BJ (cell line): ENCODE measurements at regions not wholly inside any gene's neighbourhood (a gene's known extent, or its start where the extent isn't known, plus 50 kb on each side); places are given as distances from the start of the nearest gene placed in this dataset.

Source experiments
- CTCF ChIA-PET: fragments of 350-600 bp; formaldehyde crosslinking; extraction: SDS; loops from one replicate; lab custom pipeline; 2021; ENCODE audit warnings: antibody characterized with exemption, inconsistent platforms; lab: Yijun Ruan, JAX
- POLR2A ChIA-PET: fragments of 300-600 bp; sonication (Branson Sonifier 250); formaldehyde crosslinking; extraction: SDS; loops from one replicate; lab custom pipeline; 2021; ENCODE audit warnings: antibody characterized with exemption; lab: Charles Lee
- DNase-seq: peaks from one replicate; pipeline ENCODE4 v3.0.0-alpha.2; 2011; ENCODE audit warnings: low read depth
- H3K27me3 ChIP-seq: 2 replicates; pipeline ENCODE4 v1.6.0; 2011; ENCODE audit warnings: low read length; ENCODE audit not compliant: control insufficient read depth, insufficient read depth
- H3K36me3 ChIP-seq: 2 replicates; pipeline ENCODE4 v1.5.1; 2011; ENCODE audit warnings: low read length; ENCODE audit not compliant: control insufficient read depth, insufficient read depth
- H3K4me3 ChIP-seq: 2 replicates; pipeline ENCODE4 v1.5.1; 2011; ENCODE audit warnings: low read depth, mild to moderate bottlenecking, control low read depth, low read length
- CTCF ChIP-seq: IDR thresholded peaks from 2 replicates; pipeline ENCODE4 v1.5.1; 2011; ENCODE audit warnings: low read depth, mild to moderate bottlenecking, control low read depth, inconsistent platforms, low read length, moderate library complexity; ENCODE audit not compliant: insufficient read depth

GRCh38 chr9:16121168-16121567 is 568.3 kb downstream of the CCDC171 start:
- DNase-seq, result no peak
- Histone ChIP-seq H3K27me3 (no peaks in the 10 kb centered on the region), H3K36me3 (no peaks in the 10 kb centered on the region), H3K4me3 (no peak overlapping the region)
- CTCF ChIA-PET, result interaction anchor here (0.6 to 4.6 kb wide), 2 partner anchors 12 to 1363 kb away, joined by 3 to 26 read pairs; no protein-coding TSS in a partner anchor
- TF ChIP-seq CTCF, result no peak
- POLR2A ChIA-PET, result no interaction called here

- Histone ChIP-seq H3K36me3 (no peaks in the 10 kb centered on the region), H3K27me3 (no peaks in the 10 kb centered on the region), H3K4me3 (no peak overlapping the region)
- no peak for DNase-seq
- CTCF ChIA-PET, result interaction anchor here (0.6 to 4.6 kb wide), 2 partner anchors 11 to 1363 kb away, joined by 3 to 26 read pairs; no protein-coding TSS in a partner anchor
- TF ChIP-seq CTCF, result no peak
- POLR2A ChIA-PET, result no interaction called here
Measured at GRCh38 chr9:16121601-16122286, 568.9 kb downstream of the CCDC171 start.

- TF ChIP-seq CTCF, result no peak
- no peak for DNase-seq
- no peaks in the 10 kb centered on the region for H3K36me3 ChIP-seq
- H3K4me3 ChIP-seq, result no peak overlapping the region
- ChIA-PET CTCF (interaction anchor here (4.6 kb wide), 1 partner anchor 7 kb away, joined by 26 read pairs; no protein-coding TSS in a partner anchor), POLR2A (no interaction called here)
- no peaks in the 10 kb centered on the region for H3K27me3 ChIP-seq
Measured at GRCh38 chr9:16125629-16126028, 572.8 kb downstream of the CCDC171 start.

GRCh38 chr9:16126042-16126441 is 573.2 kb downstream of the CCDC171 start:
- H3K4me3 ChIP-seq, result no peak overlapping the region
- H3K27me3 ChIP-seq, result no peaks in the 10 kb centered on the region
- ChIA-PET POLR2A (no interaction called here), CTCF (interaction anchor here (1.0 kb wide), 1 partner anchor 10 kb away, joined by 4 read pairs; no protein-coding TSS in a partner anchor)
- no peak for TF ChIP-seq CTCF
- no peaks in the 10 kb centered on the region for H3K36me3 ChIP-seq
- DNase-seq, result no peak

- no peak overlapping the region for H3K4me3 ChIP-seq
- H3K36me3 ChIP-seq, result no peaks in the 10 kb centered on the region
- no peak for DNase-seq
- ChIA-PET CTCF (interaction anchor here (1.0 kb wide), 1 partner anchor 9 kb away, joined by 3 read pairs; no protein-coding TSS in a partner anchor), POLR2A (no interaction called here)
- no peaks in the 10 kb centered on the region for H3K27me3 ChIP-seq
- TF ChIP-seq CTCF, result no peak
Measured at GRCh38 chr9:16128003-16128402, 575.2 kb downstream of the CCDC171 start.
